K562 (cell line): ENCODE measurements at regions not wholly inside any gene's neighbourhood (a gene's known extent, or its start where the extent isn't known, plus 50 kb on each side); places are given as distances from the start of the nearest gene placed in this dataset.

Source experiments
- CBFB ChIP-seq: sonication (generic); formaldehyde crosslinking; IDR thresholded peaks from 2 replicates; pipeline ENCODE4 v1.4.0; 2020; ENCODE audit warnings: mild to moderate bottlenecking, missing genetic modification reagents
- CTCF ChIP-seq, 3 experiments: IDR thresholded peaks in 2 of 3; conservative IDR thresholded peaks in 1 of 3; 2 replicates each; pipeline ENCODE4 v1.5.1; 2011 to 2012; ENCODE audit warnings: low read length in 3 of 3, mild to moderate bottlenecking in 3 of 3, control low read depth in 2 of 3, improper control_type of control experiment in 1 of 3, inconsistent platforms in 1 of 3, low read depth in 1 of 3, mixed read lengths in 1 of 3, moderate library complexity in 1 of 3; ENCODE audit not compliant: insufficient read depth in 2 of 3
- GTF2F1 ChIP-seq: IDR thresholded peaks from 2 replicates; pipeline ENCODE4 v1.6.1; 2011; ENCODE audit warnings: low read depth, low read length, improper control_type of control experiment
- HNRNPUL1 ChIP-seq: fragments of 200-400 bp; formaldehyde crosslinking; IDR thresholded peaks from 2 replicates; pipeline ENCODE4 v1.6.1; 2017; ENCODE audit warnings: low read length
- JUND ChIP-seq, 2 experiments: IDR thresholded peaks; 2 replicates in 1 of 2; 3 replicates in 1 of 2; pipeline ENCODE4 v1.6.1; 2011; ENCODE audit warnings: borderline replicate concordance in 2 of 2, low read depth in 2 of 2, low read length in 2 of 2, improper control_type of control experiment in 1 of 2, missing biosample characterization in 1 of 2, missing genetic modification characterization in 1 of 2, missing genetic modification reagents in 1 of 2
- POLR2A ChIP-seq: fragments of 450-650 bp; conservative IDR thresholded peaks from 2 replicates; pipeline ENCODE4 v1.6.1; 2016
- POLR2AphosphoS2 ChIP-seq: IDR thresholded peaks from 2 replicates; pipeline ENCODE4 v1.6.1; 2012; ENCODE audit warnings: low read length, improper control_type of control experiment
- POLR3G ChIP-seq: IDR thresholded peaks from 2 replicates; pipeline ENCODE4 v1.6.1; 2011; ENCODE audit not compliant: insufficient read length, insufficient replicate concordance; ENCODE audit errors: extremely low read depth
- RB1 ChIP-seq: fragments of 450-650 bp; IDR thresholded peaks from 2 replicates; pipeline ENCODE4 v1.6.1; 2017; ENCODE audit warnings: low read depth, mild to moderate bottlenecking
- TBP ChIP-seq: optimal IDR thresholded peaks from 2 replicates; pipeline ENCODE3; 2011; ENCODE audit warnings: low read depth, low read length, improper control_type of control experiment
- XRCC5 ChIP-seq: fragments of 200-400 bp; formaldehyde crosslinking; IDR thresholded peaks from 2 replicates; pipeline ENCODE4 v1.6.1; 2017; ENCODE audit warnings: low read depth, mild to moderate bottlenecking, low read length
- ZNF143 ChIP-seq: sonication (generic); formaldehyde crosslinking; IDR thresholded peaks from 2 replicates; pipeline ENCODE4 v1.9.0; 2022; ENCODE audit warnings: mild to moderate bottlenecking, missing genetic modification reagents
- ZZZ3 ChIP-seq: fragments of 450-650 bp; IDR thresholded peaks from 2 replicates; pipeline ENCODE4 v1.6.1; 2016; ENCODE audit warnings: antibody characterized with exemption, mild to moderate bottlenecking, moderate library complexity

GRCh38 chr15:69863446-69863845 lies 234.3 kb downstream of the TLE3 start:
- no peak for TF ChIP-seq CTCF (IDR thresholded peaks at IDR 0.05 in 2 of 3, conservative IDR thresholded peaks at IDR 0.05 in 1 of 3; ENCODE audit: insufficient read depth in 2 of 3, low read depth in 1 of 3, low read length in 3 of 3)
- no peak for TF ChIP-seq POLR2A
- no peak for TF ChIP-seq TBP
- no peak for TF ChIP-seq POLR3G
- TF ChIP-seq RB1, result no peak
- TF ChIP-seq XRCC5, result no peak
- TF ChIP-seq HNRNPUL1, result no peak
- TF ChIP-seq GTF2F1, result no peak
- no peak for TF ChIP-seq ZZZ3
- TF ChIP-seq CBFB (CRISPR knock-in tag), result no peak
- no peak for TF ChIP-seq JUND (IDR thresholded peaks at IDR 0.05; ENCODE audit: borderline replicate concordance, low read depth, low read length)
- no peak for TF ChIP-seq JUND (tag; IDR thresholded peaks at IDR 0.05; ENCODE audit: borderline replicate concordance, low read depth, low read length)
- no peak for TF ChIP-seq POLR2AphosphoS2
- no peak for TF ChIP-seq ZNF143 (CRISPR knock-in tag)
